ENCODE measurements at regions not wholly inside any gene's neighbourhood (a gene's known extent, or its start where the extent isn't known, plus 50 kb on each side); places are given as distances from the start of the nearest gene placed in this dataset.
"Not testable (repeated sequence)": the region's sequence is repeated elsewhere in the genome, so short reads cannot be mapped to it uniquely, and the experiment has no call there.

- H3K4me3 ChIP-seq (ENCODE audit: low read length) = no peak overlapping the region
- DNase-seq (ENCODE audit: low read depth) = no peak
- no peak for TF ChIP-seq CTCF (conservative IDR thresholded peaks at IDR 0.05; ENCODE audit: low read depth, low read length)
Observed at GRCh38 chr6:170040115-170040500, 250.8 kb downstream of the DLL1 start.

GRCh38 chr6:170039156-170040114 lies 251.4 kb downstream of the DLL1 start:
- no peak for DNase-seq (ENCODE audit: low read depth)
- TF ChIP-seq CTCF (conservative IDR thresholded peaks at IDR 0.05; ENCODE audit: low read depth, low read length) = no peak
- H3K4me3 ChIP-seq (ENCODE audit: low read length) = no peak overlapping the region

GRCh38 chr6:170038708-170039107 lies 252.2 kb downstream of the DLL1 start:
- TF ChIP-seq CTCF (conservative IDR thresholded peaks at IDR 0.05; ENCODE audit: low read depth, low read length) = no peak
- DNase-seq (ENCODE audit: low read depth) = no peak
- no peak overlapping the region for H3K4me3 ChIP-seq (ENCODE audit: low read length)

- no peak for DNase-seq (ENCODE audit: low read depth)
- no peak for TF ChIP-seq CTCF (conservative IDR thresholded peaks at IDR 0.05; ENCODE audit: low read depth, low read length)
Observed at GRCh38 chr6:170038251-170038650, 252.6 kb downstream of the DLL1 start.

GRCh38 chr6:170037541-170038250 lies 253.2 kb downstream of the DLL1 start:
- no peak for TF ChIP-seq CTCF (conservative IDR thresholded peaks at IDR 0.05; ENCODE audit: low read depth, low read length)
- no peak for DNase-seq (ENCODE audit: low read depth)

More at GRCh38 chr6:170038251-170038650, 252.6 kb downstream of the DLL1 start:
- no peak overlapping the region for H3K4me3 ChIP-seq (ENCODE audit: low read length)

GRCh38 chr6:170036916-170037315 lies 254.0 kb downstream of the DLL1 start:
- DNase-seq (ENCODE audit: low read depth) = no peak
- no peak overlapping the region for H3K4me3 ChIP-seq (ENCODE audit: low read length)
- TF ChIP-seq CTCF (conservative IDR thresholded peaks at IDR 0.05; ENCODE audit: low read depth, low read length) = no peak

More at GRCh38 chr6:170037541-170038250, 253.2 kb downstream of the DLL1 start:
- no peak overlapping the region for H3K4me3 ChIP-seq (ENCODE audit: low read length)

- DNase-seq (ENCODE audit: low read depth); H3K4me3 ChIP-seq (ENCODE audit: low read length): not testable (repeated sequence)
Observed at GRCh38 chr6:170036367-170036766, 254.5 kb downstream of the DLL1 start.

Data from retinal pigment epithelial cell (primary cell).